K562 (cell line): ENCODE measurements at regions not wholly inside any gene's neighbourhood (a gene's known extent, or its start where the extent isn't known, plus 50 kb on each side); places are given as distances from the start of the nearest gene placed in this dataset.

ENCODE experiments used
- ATAC-seq: fragments of 200-7000 bp; cut with Tn5 transposase; 3 replicates; pipeline ENCODE4 v1.9.1; 2020; ENCODE audit warnings: moderate library complexity
- BruUV-seq: library from RNA; stranded (reverse); fragments of 400-500 nt; replicated peaks from 2 replicates; lab custom pipeline; 2021; lab: Mats Ljungman, UMichigan
- CTCF ChIA-PET: fragments of 300-600 bp; formaldehyde crosslinking; extraction: SDS; loops from one replicate; lab custom pipeline; 2021; ENCODE audit warnings: low intra/inter-chr PET ratio; lab: Yijun Ruan, JAX
- POLR2A ChIA-PET: fragments of 300-600, 350-650 bp; sonication (Branson Sonifier 250); formaldehyde crosslinking; extraction: SDS; loops from one replicate; lab custom pipeline; 2021; ENCODE audit warnings: antibody characterized with exemption, inconsistent platforms; lab: Yijun Ruan, JAX
- DNase-seq, 4 experiments: peaks; one replicate each; pipeline versions ENCODE4 v3.0.0 to v3.0.0-alpha.2; 2011 to 2018; ENCODE audit warnings: low spot score in 3 of 4, mixed read lengths in 3 of 4; ENCODE audit errors: extremely low read depth in 1 of 4
- FAIRE-seq: peaks from 2 replicates; lab custom pipeline; 2011; peaks lifted over from hg19 to GRCh38; lab: Jason Lieb, UNC
- H2AFZ ChIP-seq: 2 replicates; pipeline ENCODE4 v1.6.0; 2011; ENCODE audit warnings: low read depth, low read length, control low read depth, inconsistent platforms
- H3K27ac ChIP-seq: fragments of 200-600 bp; 3 replicates; pipeline ENCODE4 v1.8.0; 2011; ENCODE audit warnings: low read depth, mild to moderate bottlenecking, control low read depth, inconsistent platforms, low read length, moderate library complexity, mixed read lengths; ENCODE audit errors: extremely low read depth
- H3K27me3 ChIP-seq, 2 experiments: fragments of 300-600 bp in 1 of 2; 2 replicates in 1 of 2; 3 replicates in 1 of 2; pipeline versions ENCODE4 v1.6.0 to v1.8.0; 2011; ENCODE audit warnings: inconsistent platforms in 2 of 2, low read length in 2 of 2, mild to moderate bottlenecking in 1 of 2, mixed read lengths in 1 of 2, moderate library complexity in 1 of 2; ENCODE audit not compliant: control insufficient read depth in 2 of 2, insufficient read depth in 2 of 2
- H3K36me3 ChIP-seq: fragments of 300-600 bp; 3 replicates; pipeline ENCODE4 v1.8.0; 2011; ENCODE audit warnings: mild to moderate bottlenecking, low read length, inconsistent platforms; ENCODE audit not compliant: control insufficient read depth, insufficient read depth
- H3K4me1 ChIP-seq, 2 experiments: fragments of 200-600 bp in 1 of 2; replicated peaks in 1 of 2; 2 replicates in 1 of 2; 3 replicates in 1 of 2; pipeline versions ENCODE4 v1.5.1 to v1.8.0; 2011; ENCODE audit warnings: inconsistent platforms in 2 of 2, low read length in 2 of 2, mild to moderate bottlenecking in 1 of 2, mixed read lengths in 1 of 2, moderate library complexity in 1 of 2; ENCODE audit not compliant: control insufficient read depth in 2 of 2, insufficient read depth in 2 of 2
- H3K4me2 ChIP-seq: 2 replicates; pipeline ENCODE4 v1.6.1; 2011; ENCODE audit warnings: low read length, control low read depth, inconsistent platforms, mixed read lengths; ENCODE audit not compliant: insufficient read depth
- H3K4me3 ChIP-seq: fragments of 200-600 bp; sonication (generic), shearing (Covaris generic); 2 replicates; pipeline ENCODE4 v1.5.1; 2016; ENCODE audit warnings: control low read depth, inconsistent platforms
- H3K79me2 ChIP-seq: fragments of 200-600 bp; 3 replicates; pipeline ENCODE4 v1.8.0; 2011; ENCODE audit warnings: low read length, inconsistent platforms; ENCODE audit not compliant: control insufficient read depth, insufficient read depth
- H3K9ac ChIP-seq, 2 experiments: 2 replicates each; pipeline versions ENCODE4 v1.6.0 to v1.6.1; 2011; ENCODE audit warnings: low read depth in 2 of 2, low read length in 2 of 2, control low read depth in 1 of 2, inconsistent platforms in 1 of 2, mild to moderate bottlenecking in 1 of 2, mixed read lengths in 1 of 2; ENCODE audit not compliant: insufficient read depth in 1 of 2
- H3K9me1 ChIP-seq: one replicate; pipeline ENCODE4 v1.6.0; 2011; ENCODE audit warnings: inconsistent platforms, mild to moderate bottlenecking, low read length, moderate library complexity; ENCODE audit not compliant: control insufficient read depth, insufficient read depth
- H3K9me3 ChIP-seq: replicated peaks from 2 replicates; pipeline ENCODE4 v1.5.1; 2011; ENCODE audit warnings: low read depth, low read length, inconsistent platforms; ENCODE audit not compliant: control insufficient read depth, insufficient read depth
- H4K20me1 ChIP-seq: replicated peaks from 2 replicates; pipeline ENCODE4 v1.6.1; 2011; ENCODE audit warnings: low read length, inconsistent platforms, mixed read lengths; ENCODE audit not compliant: control insufficient read depth, insufficient read depth
- BDP1 ChIP-seq: IDR thresholded peaks from 3 replicates; pipeline ENCODE4 v1.6.1; 2011; ENCODE audit not compliant: insufficient read length, insufficient read depth
- EP400 ChIP-seq: fragments of 450-650 bp; IDR thresholded peaks from 2 replicates; pipeline ENCODE4 v1.6.1; 2017; ENCODE audit warnings: antibody characterized with exemption, mild to moderate bottlenecking, moderate library complexity
- GABPB2 ChIP-seq: fragments of 250-450 bp; sonication (Bioruptor Pico); conservative IDR thresholded peaks from 2 replicates; pipeline ENCODE4 v1.5.1; 2021; ENCODE audit warnings: mild to moderate bottlenecking
- IFI16 ChIP-seq: fragments of 250-450 bp; sonication (Bioruptor Pico); IDR thresholded peaks from 2 replicates; pipeline ENCODE4 v2.1.2; 2022; ENCODE audit warnings: mild to moderate bottlenecking, inconsistent platforms
- KAT8 ChIP-seq: fragments of 450-650 bp; IDR thresholded peaks from 2 replicates; pipeline ENCODE4 v1.6.1; 2016; ENCODE audit warnings: low read depth, mild to moderate bottlenecking
- ZNF75A ChIP-seq: fragments of 450-650 bp; formaldehyde crosslinking; IDR thresholded peaks from 2 replicates; pipeline ENCODE4 v1.4.0; 2020; ENCODE audit warnings: mild to moderate bottlenecking
- WGBS: fragments of 100-300 bp; shearing (Covaris generic); methylation state at CpG from one replicate; pipeline ENCODE4 v1.1.6; 2016; ENCODE audit warnings: low coverage, mixed read lengths; ENCODE audit not compliant: insufficient coverage; ENCODE audit errors: missing lambda C conversion rate; 5-methylcytosine and 5-hydroxymethylcytosine counted together
- in situ Hi-C: fragments of 300-500 bp; cut with MboI; formaldehyde crosslinking; loops from 4 replicates; pipeline ENCODE4 v1.15.0; 2018; ENCODE audit warnings: inconsistent platforms, mixed read lengths
- intact Hi-C: fragments of 100-400 bp; cut with micrococcal nuclease; formaldehyde crosslinking; loops from 2 replicates; pipeline ENCODE4 v1.14.2; 2022
- TF ChIP-seq, protein P1 (sequence below): fragments of 450-650 bp; IDR thresholded peaks from 2 replicates; pipeline ENCODE4 v1.6.1; 2016; ENCODE audit warnings: missing biosample characterization, missing genetic modification characterization
- TF ChIP-seq, protein P2 (sequence below): sonication (generic); formaldehyde crosslinking; IDR thresholded peaks from 2 replicates; pipeline ENCODE4 v1.8.1; 2023; ENCODE audit warnings: mild to moderate bottlenecking, missing genetic modification reagents

DNA sequence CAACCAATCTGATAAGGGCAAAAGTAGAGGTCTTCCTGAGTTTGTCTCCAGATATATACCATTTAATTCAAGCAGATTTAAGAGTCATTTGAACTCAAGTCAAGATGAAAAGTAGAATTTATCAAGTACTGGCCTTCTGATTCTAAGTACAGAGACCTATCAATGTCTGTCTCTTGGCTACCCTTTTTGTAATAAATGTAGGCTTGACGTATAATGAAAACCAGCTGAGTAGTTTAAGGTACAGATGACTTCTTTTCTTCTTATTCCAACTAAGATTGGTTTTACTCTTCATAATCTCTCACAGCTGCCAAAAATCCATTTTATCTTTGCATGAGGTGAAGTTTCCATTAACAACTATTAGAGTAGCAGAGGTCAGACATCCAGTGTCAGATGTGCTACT is 867.6 kb downstream of the FAT4 start:
- Histone ChIP-seq H2AFZ (no peak overlapping the region), H3K36me3 (no peaks in the 10 kb centered on the region), H3K27ac (no peak overlapping the region), H4K20me1 (no peaks in the 10 kb centered on the region), H3K4me2 (no peak overlapping the region), H3K4me1 (no peaks in the 10 kb centered on the region), H3K27me3 (no peaks in the 10 kb centered on the region), H3K9ac (no peak overlapping the region), H3K4me3 (no peak overlapping the region), H3K9me3 (no peaks in the 10 kb centered on the region), H3K79me2 (no peaks in the 10 kb centered on the region), H3K9me1 (no peaks in the 10 kb centered on the region)
- in situ Hi-C loops (no loop called here), intact Hi-C loops (no loop called here)
- FAIRE-seq, result no peak
- WGBS, result 0% methylated on average over 1 of the region's 1 CpG
- BruUV-seq, result no TSS peak
- ChIA-PET CTCF (no interaction called here), POLR2A (no interaction called here)
- TF ChIP-seq, protein P1, sequence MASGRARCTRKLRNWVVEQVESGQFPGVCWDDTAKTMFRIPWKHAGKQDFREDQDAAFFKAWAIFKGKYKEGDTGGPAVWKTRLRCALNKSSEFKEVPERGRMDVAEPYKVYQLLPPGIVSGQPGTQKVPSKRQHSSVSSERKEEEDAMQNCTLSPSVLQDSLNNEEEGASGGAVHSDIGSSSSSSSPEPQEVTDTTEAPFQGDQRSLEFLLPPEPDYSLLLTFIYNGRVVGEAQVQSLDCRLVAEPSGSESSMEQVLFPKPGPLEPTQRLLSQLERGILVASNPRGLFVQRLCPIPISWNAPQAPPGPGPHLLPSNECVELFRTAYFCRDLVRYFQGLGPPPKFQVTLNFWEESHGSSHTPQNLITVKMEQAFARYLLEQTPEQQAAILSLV (tag), result no peak
- no peak for TF ChIP-seq EP400
- no peak for TF ChIP-seq IFI16 (CRISPR knock-in tag)
- TF ChIP-seq, protein P2, sequence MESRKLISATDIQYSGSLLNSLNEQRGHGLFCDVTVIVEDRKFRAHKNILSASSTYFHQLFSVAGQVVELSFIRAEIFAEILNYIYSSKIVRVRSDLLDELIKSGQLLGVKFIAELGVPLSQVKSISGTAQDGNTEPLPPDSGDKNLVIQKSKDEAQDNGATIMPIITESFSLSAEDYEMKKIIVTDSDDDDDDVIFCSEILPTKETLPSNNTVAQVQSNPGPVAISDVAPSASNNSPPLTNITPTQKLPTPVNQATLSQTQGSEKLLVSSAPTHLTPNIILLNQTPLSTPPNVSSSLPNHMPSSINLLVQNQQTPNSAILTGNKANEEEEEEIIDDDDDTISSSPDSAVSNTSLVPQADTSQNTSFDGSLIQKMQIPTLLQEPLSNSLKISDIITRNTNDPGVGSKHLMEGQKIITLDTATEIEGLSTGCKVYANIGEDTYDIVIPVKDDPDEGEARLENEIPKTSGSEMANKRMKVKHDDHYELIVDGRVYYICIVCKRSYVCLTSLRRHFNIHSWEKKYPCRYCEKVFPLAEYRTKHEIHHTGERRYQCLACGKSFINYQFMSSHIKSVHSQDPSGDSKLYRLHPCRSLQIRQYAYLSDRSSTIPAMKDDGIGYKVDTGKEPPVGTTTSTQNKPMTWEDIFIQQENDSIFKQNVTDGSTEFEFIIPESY (CRISPR knock-in tag), result no peak
- TF ChIP-seq BDP1, result no peak
- no peak for TF ChIP-seq GABPB2 (CRISPR knock-in tag)
- TF ChIP-seq KAT8, result no peak
- no peak for TF ChIP-seq ZNF75A (CRISPR knock-in tag)
- DNase-seq, result no peak
- ATAC-seq, result no peak
